ENCODE measurements at regions not wholly inside any gene's neighbourhood (a gene's known extent, or its start where the extent isn't known, plus 50 kb on each side); places are given as distances from the start of the nearest gene placed in this dataset.

- Histone ChIP-seq H3K27me3 (ENCODE audit: insufficient read depth, low read depth, severe bottlenecking) (peaks cover 2% of the 10 kb centered on the region), H3K27ac (no peak overlapping the region), H3K9me3 (ENCODE audit: severe bottlenecking) (no peaks in the 10 kb centered on the region), H3K4me3 (ENCODE audit: low read depth, low read length) (no peak overlapping the region), H3K36me3 (no peaks in the 10 kb centered on the region)
- DNase-seq: peak; percentile 13
- TF ChIP-seq CTCF (IDR thresholded peaks at IDR 0.05; ENCODE audit: low read depth, low read length): peak; percentile 61
These were observed 59.0 kb upstream of the ZNF726 start for GRCh38 chr19:23855676-23856075.

- H3K36me3 ChIP-seq: no peaks in the 10 kb centered on the region
- H3K9me3 ChIP-seq (ENCODE audit: severe bottlenecking): no peaks in the 10 kb centered on the region
- H3K4me3 ChIP-seq (ENCODE audit: low read depth, low read length): no peak overlapping the region
- H3K27me3 ChIP-seq (ENCODE audit: insufficient read depth, low read depth, severe bottlenecking): peaks cover 2% of the 10 kb centered on the region
- TF ChIP-seq CTCF (IDR thresholded peaks at IDR 0.05; ENCODE audit: low read depth, low read length): no peak
- no peak overlapping the region for H3K27ac ChIP-seq
- no peak for DNase-seq
These were observed 62.7 kb upstream of the ZNF726 start for GRCh38 chr19:23851966-23852365.

GRCh38 chr19:23832717-23833327, 74.1 kb upstream of the ZNF681 start:
- H3K27me3 ChIP-seq (ENCODE audit: insufficient read depth, low read depth, severe bottlenecking): no peaks in the 10 kb centered on the region
- no peak for TF ChIP-seq CTCF (IDR thresholded peaks at IDR 0.05; ENCODE audit: low read depth, low read length)
- no peak overlapping the region for H3K4me3 ChIP-seq (ENCODE audit: low read depth, low read length)
- DNase-seq: no peak
- no peak overlapping the region for H3K27ac ChIP-seq
- H3K36me3 ChIP-seq: no peaks in the 10 kb centered on the region
- peaks cover 5% of the 10 kb centered on the region for H3K9me3 ChIP-seq (ENCODE audit: severe bottlenecking)

GRCh38 chr19:23823952-23824389, 65.3 kb upstream of the ZNF681 start:
- TF ChIP-seq CTCF (IDR thresholded peaks at IDR 0.05; ENCODE audit: low read depth, low read length): peak; percentile 73
- peaks cover 23% of the 10 kb centered on the region for H3K9me3 ChIP-seq (ENCODE audit: severe bottlenecking)
- H3K36me3 ChIP-seq: no peaks in the 10 kb centered on the region
- no peak overlapping the region for H3K4me3 ChIP-seq (ENCODE audit: low read depth, low read length)
- H3K27me3 ChIP-seq (ENCODE audit: insufficient read depth, low read depth, severe bottlenecking): peaks cover 5% of the 10 kb centered on the region
- H3K27ac ChIP-seq: no peak overlapping the region
- peak; percentile 48 for DNase-seq

- H3K27ac ChIP-seq: no peak overlapping the region
- H3K36me3 ChIP-seq: no peaks in the 10 kb centered on the region
- H3K9me3 ChIP-seq (ENCODE audit: severe bottlenecking): peaks cover 23% of the 10 kb centered on the region
- H3K27me3 ChIP-seq (ENCODE audit: insufficient read depth, low read depth, severe bottlenecking): peaks cover 5% of the 10 kb centered on the region
- no peak for TF ChIP-seq CTCF (IDR thresholded peaks at IDR 0.05; ENCODE audit: low read depth, low read length)
- DNase-seq: no peak
- no peak overlapping the region for H3K4me3 ChIP-seq (ENCODE audit: low read depth, low read length)
These were observed 64.0 kb upstream of the ZNF681 start for GRCh38 chr19:23822735-23823134.

GRCh38 chr19:23817519-23817918, 58.8 kb upstream of the ZNF681 start:
- peak; percentile 82 for TF ChIP-seq CTCF (IDR thresholded peaks at IDR 0.05; ENCODE audit: low read depth, low read length)
- H3K9me3 ChIP-seq (ENCODE audit: severe bottlenecking): peaks cover 12% of the 10 kb centered on the region
- DNase-seq: peak; percentile 65
- H3K4me3 ChIP-seq (ENCODE audit: low read depth, low read length): no peak overlapping the region
- H3K27me3 ChIP-seq (ENCODE audit: insufficient read depth, low read depth, severe bottlenecking): peaks cover 5% of the 10 kb centered on the region
- H3K36me3 ChIP-seq: no peaks in the 10 kb centered on the region
- no peak overlapping the region for H3K27ac ChIP-seq

Data from WERI-Rb-1 (cell line).